Esophagus muscularis mucosa (tissue), 4 donors: ENCODE measurements at regions not wholly inside any gene's neighbourhood (a gene's known extent, or its start where the extent isn't known, plus 50 kb on each side); places are given as distances from the start of the nearest gene placed in this dataset.

Experiments
- DNase-seq: peaks from one replicate; pipeline ENCODE4 v3.0.0-alpha.2; 2017; ENCODE audit errors: extremely low spot score
- H3K27ac ChIP-seq, 4 donors: fragments of 200-600 bp; sonication (generic); replicated peaks in 1 of 4; 1 replicate in 3 of 4; 2 replicates in 1 of 4; pipeline ENCODE4 v1.5.1; 2016 to 2019; ENCODE audit warnings: mild to moderate bottlenecking in 1 of 4
- H3K27me3 ChIP-seq, 4 donors: fragments of 200-600 bp; sonication (generic); one replicate each; pipeline versions ENCODE4 v1.5.1 to v1.6.0; 2016 to 2019
- H3K36me3 ChIP-seq, 4 donors: fragments of 200-600 bp; sonication (generic); one replicate each; pipeline ENCODE4 v1.5.1; 2016 to 2019
- H3K4me1 ChIP-seq, 4 donors: fragments of 200-600 bp; sonication (generic); one replicate each; pipeline ENCODE4 v1.5.1; 2016 to 2019
- H3K4me3 ChIP-seq, 4 donors: fragments of 200-600 bp; sonication (generic); 1 replicate in 2 of 4; 2 replicates in 2 of 4; pipeline ENCODE4 v1.5.1; 2016 to 2019; ENCODE audit warnings: mild to moderate bottlenecking in 4 of 4, moderate library complexity in 1 of 4
- H3K9me3 ChIP-seq, 4 donors: fragments of 200-600 bp; sonication (generic); 1 replicate in 3 of 4; 2 replicates in 1 of 4; pipeline ENCODE4 v1.5.1; 2016 to 2019
- CTCF ChIP-seq, 3 experiments: fragments of 200-600 bp in 2 of 3; fragments of 450-650 bp in 1 of 3; sonication (generic) in 2 of 3; IDR thresholded peaks; one replicate each; pipeline ENCODE4 v1.5.1; 2017 to 2019; ENCODE audit warnings: antibody characterized with exemption in 3 of 3, mild to moderate bottlenecking in 2 of 3, moderate library complexity in 1 of 3
- EP300 ChIP-seq: sonication (generic); formaldehyde crosslinking; IDR thresholded peaks from one replicate; pipeline ENCODE4 v1.6.1; 2017; ENCODE audit warnings: antibody characterized with exemption
- POLR2A ChIP-seq: fragments of 450-650 bp; IDR thresholded peaks from one replicate; pipeline ENCODE4 v1.6.1; 2017; ENCODE audit warnings: antibody characterized with exemption, moderate library complexity, mild to moderate bottlenecking, low read depth
- POLR2AphosphoS5 ChIP-seq, 2 donors: sonication (generic); formaldehyde crosslinking; IDR thresholded peaks; one replicate each; pipeline ENCODE4 v1.6.1; 2017; ENCODE audit warnings: antibody characterized with exemption in 2 of 2
- WGBS: methylation state at CpG from one replicate; pipeline ENCODE4 v1.1.5; 2018; 5-methylcytosine and 5-hydroxymethylcytosine counted together
- intact Hi-C: fragments of 100-400 bp; cut with DNase I; formaldehyde crosslinking; loops from one replicate; pipeline ENCODE4 v1.15.1; 2023

GRCh38 chr7:46949270-46949931, 632.5 kb downstream of the TNS3 start:
- H3K4me3 ChIP-seq: no peak overlapping the region
- H3K27me3 ChIP-seq: no peaks in the 10 kb centered on the region
- no peaks in the 10 kb centered on the region for H3K9me3 ChIP-seq
- no peak for DNase-seq
- no peak overlapping the region for H3K27ac ChIP-seq
- no peaks in the 10 kb centered on the region for H3K36me3 ChIP-seq
- TF ChIP-seq EP300: no peak
- TF ChIP-seq POLR2AphosphoS5 (IDR thresholded peaks at IDR 0.05): no peak
- no peak for TF ChIP-seq CTCF (IDR thresholded peaks at IDR 0.05)
- no peak for TF ChIP-seq POLR2A
- 92% methylated on average over 4 of the region's 4 CpGs for WGBS
- intact Hi-C loops: no loop called here
- peaks cover 0 to 3% (median 0%) of the 10 kb centered on the region in 4 donors for H3K4me1 ChIP-seq

- H3K36me3 ChIP-seq: no peaks in the 10 kb centered on the region
- intact Hi-C loops: no loop called here
- no peak for DNase-seq
- H3K27me3 ChIP-seq: no peaks in the 10 kb centered on the region
- whole genome bisulfite sequencing: 79% methylated on average over 6 of the region's 6 CpGs
- no peaks in the 10 kb centered on the region for H3K9me3 ChIP-seq
- TF ChIP-seq CTCF (IDR thresholded peaks at IDR 0.05) (no peak), POLR2A (no peak), EP300 (no peak), POLR2AphosphoS5 (IDR thresholded peaks at IDR 0.05) (no peak)
- no peak overlapping the region for H3K4me3 ChIP-seq
- peaks cover 0 to 3% (median 0%) of the 10 kb centered on the region in 4 donors for H3K4me1 ChIP-seq
- H3K27ac ChIP-seq: no peak overlapping the region
Measured at GRCh38 chr7:46948716-46949115, 633.2 kb downstream of the TNS3 start.

GRCh38 chr7:46945328-46945727, 636.6 kb downstream of the TNS3 start:
- H3K36me3 ChIP-seq: no peaks in the 10 kb centered on the region
- no peak for TF ChIP-seq CTCF (IDR thresholded peaks at IDR 0.05)
- TF ChIP-seq POLR2AphosphoS5 (IDR thresholded peaks at IDR 0.05): no peak
- no peak for TF ChIP-seq EP300
- no peak for TF ChIP-seq POLR2A
- H3K4me1 ChIP-seq: peaks cover 0 to 3% (median 0%) of the 10 kb centered on the region in 4 donors
- DNase-seq: no peak
- no peaks in the 10 kb centered on the region for H3K9me3 ChIP-seq
- H3K27ac ChIP-seq: no peak overlapping the region
- H3K4me3 ChIP-seq: no peak overlapping the region
- intact Hi-C loops: no loop called here
- H3K27me3 ChIP-seq: no peaks in the 10 kb centered on the region

- Histone ChIP-seq H3K9me3 (no peaks in the 10 kb centered on the region), H3K4me1 (no peaks in the 10 kb centered on the region), H3K36me3 (no peaks in the 10 kb centered on the region), H3K4me3 (no peak overlapping the region), H3K27ac (no peak overlapping the region), H3K27me3 (no peaks in the 10 kb centered on the region)
- no peak for DNase-seq
- intact Hi-C loops: no loop called here
- 69% methylated on average over 3 of the region's 3 CpGs for WGBS
- TF ChIP-seq EP300 (no peak), POLR2A (no peak), POLR2AphosphoS5 (IDR thresholded peaks at IDR 0.05) (no peak), CTCF (IDR thresholded peaks at IDR 0.05) (no peak)
Measured at GRCh38 chr7:46943996-46944395, 637.9 kb downstream of the TNS3 start.

- 99% methylated on average over 5 of the region's 5 CpGs for WGBS
- no peaks in the 10 kb centered on the region for H3K27me3 ChIP-seq
- H3K36me3 ChIP-seq: no peaks in the 10 kb centered on the region
- H3K27ac ChIP-seq: no peak overlapping the region
- no peaks in the 10 kb centered on the region for H3K4me1 ChIP-seq
- intact Hi-C loops: no loop called here
- TF ChIP-seq EP300: no peak
- no peak for TF ChIP-seq CTCF (IDR thresholded peaks at IDR 0.05)
- no peak for TF ChIP-seq POLR2AphosphoS5 (IDR thresholded peaks at IDR 0.05)
- no peak for TF ChIP-seq POLR2A
- no peak overlapping the region for H3K4me3 ChIP-seq
- DNase-seq: no peak
- no peaks in the 10 kb centered on the region for H3K9me3 ChIP-seq
Measured at GRCh38 chr7:46942574-46942973, 639.3 kb downstream of the TNS3 start.
